ENCODE measurements at regions not wholly inside any gene's neighbourhood (a gene's known extent, or its start where the extent isn't known, plus 50 kb on each side); places are given as distances from the start of the nearest gene placed in this dataset.

DNA sequence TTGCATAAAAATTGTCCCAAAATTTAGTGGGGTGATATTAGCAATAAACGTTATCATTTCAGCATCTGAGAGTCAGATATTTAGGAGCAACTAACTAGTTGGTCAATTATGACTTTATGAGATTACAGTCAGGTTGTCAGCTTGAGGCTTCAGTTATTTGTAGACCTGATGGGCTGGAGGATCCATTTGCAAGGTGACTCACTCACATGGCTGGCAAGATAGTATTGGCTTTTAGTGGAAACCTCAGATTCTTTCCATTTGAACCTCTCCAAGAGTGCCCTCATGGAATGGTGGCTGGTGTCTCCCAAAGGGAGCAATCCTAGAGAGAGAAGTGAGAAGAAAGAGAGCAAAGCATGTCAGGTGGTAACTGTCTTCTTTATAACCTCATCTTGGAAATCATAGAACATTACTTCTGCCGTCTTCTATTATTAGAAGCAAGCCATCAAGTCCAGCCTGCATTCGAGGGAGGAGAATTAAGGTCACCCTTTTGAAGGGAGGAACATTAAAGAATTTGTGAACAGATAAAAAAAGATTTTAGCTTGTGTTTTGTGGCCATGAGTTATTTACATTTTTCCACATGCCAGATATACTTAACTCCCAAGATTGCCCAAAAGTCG lies 92.5 kb downstream of the HAUS1 start:
- TF ChIP-seq CTCF (conservative IDR thresholded peaks at IDR 0.05; ENCODE audit: low read depth, low read length) = no peak
- no peak for TF ChIP-seq EZH2 (IDR thresholded peaks at IDR 0.05; ENCODE audit: borderline replicate concordance, low read depth, low read length, poor library complexity, severe bottlenecking)

Data from A673 (cell line).